ENCODE measurements at regions not wholly inside any gene's neighbourhood (a gene's known extent, or its start where the extent isn't known, plus 50 kb on each side); places are given as distances from the start of the nearest gene placed in this dataset.

DNA sequence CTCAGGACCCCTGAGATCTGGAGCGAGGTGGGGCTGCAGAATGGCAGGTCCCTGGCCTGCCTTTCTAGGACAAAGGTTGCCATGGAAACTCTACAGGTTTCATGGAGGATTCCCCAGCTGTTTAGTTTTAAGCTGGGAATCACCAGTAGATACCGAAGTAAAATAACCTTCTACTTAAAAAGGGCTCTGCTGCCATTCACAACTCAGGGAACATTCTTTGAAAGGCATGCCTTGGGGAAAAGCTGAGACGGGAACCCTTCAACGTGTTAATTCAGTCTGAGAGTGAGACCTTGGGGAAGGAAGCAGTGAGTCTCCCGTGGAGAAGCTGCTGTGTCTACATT lies 493.3 kb downstream of the BRD1 start:
- TF ChIP-seq, protein P1, sequence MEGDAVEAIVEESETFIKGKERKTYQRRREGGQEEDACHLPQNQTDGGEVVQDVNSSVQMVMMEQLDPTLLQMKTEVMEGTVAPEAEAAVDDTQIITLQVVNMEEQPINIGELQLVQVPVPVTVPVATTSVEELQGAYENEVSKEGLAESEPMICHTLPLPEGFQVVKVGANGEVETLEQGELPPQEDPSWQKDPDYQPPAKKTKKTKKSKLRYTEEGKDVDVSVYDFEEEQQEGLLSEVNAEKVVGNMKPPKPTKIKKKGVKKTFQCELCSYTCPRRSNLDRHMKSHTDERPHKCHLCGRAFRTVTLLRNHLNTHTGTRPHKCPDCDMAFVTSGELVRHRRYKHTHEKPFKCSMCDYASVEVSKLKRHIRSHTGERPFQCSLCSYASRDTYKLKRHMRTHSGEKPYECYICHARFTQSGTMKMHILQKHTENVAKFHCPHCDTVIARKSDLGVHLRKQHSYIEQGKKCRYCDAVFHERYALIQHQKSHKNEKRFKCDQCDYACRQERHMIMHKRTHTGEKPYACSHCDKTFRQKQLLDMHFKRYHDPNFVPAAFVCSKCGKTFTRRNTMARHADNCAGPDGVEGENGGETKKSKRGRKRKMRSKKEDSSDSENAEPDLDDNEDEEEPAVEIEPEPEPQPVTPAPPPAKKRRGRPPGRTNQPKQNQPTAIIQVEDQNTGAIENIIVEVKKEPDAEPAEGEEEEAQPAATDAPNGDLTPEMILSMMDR (IDR thresholded peaks at IDR 0.05): no peak
- TF ChIP-seq, protein P2, sequence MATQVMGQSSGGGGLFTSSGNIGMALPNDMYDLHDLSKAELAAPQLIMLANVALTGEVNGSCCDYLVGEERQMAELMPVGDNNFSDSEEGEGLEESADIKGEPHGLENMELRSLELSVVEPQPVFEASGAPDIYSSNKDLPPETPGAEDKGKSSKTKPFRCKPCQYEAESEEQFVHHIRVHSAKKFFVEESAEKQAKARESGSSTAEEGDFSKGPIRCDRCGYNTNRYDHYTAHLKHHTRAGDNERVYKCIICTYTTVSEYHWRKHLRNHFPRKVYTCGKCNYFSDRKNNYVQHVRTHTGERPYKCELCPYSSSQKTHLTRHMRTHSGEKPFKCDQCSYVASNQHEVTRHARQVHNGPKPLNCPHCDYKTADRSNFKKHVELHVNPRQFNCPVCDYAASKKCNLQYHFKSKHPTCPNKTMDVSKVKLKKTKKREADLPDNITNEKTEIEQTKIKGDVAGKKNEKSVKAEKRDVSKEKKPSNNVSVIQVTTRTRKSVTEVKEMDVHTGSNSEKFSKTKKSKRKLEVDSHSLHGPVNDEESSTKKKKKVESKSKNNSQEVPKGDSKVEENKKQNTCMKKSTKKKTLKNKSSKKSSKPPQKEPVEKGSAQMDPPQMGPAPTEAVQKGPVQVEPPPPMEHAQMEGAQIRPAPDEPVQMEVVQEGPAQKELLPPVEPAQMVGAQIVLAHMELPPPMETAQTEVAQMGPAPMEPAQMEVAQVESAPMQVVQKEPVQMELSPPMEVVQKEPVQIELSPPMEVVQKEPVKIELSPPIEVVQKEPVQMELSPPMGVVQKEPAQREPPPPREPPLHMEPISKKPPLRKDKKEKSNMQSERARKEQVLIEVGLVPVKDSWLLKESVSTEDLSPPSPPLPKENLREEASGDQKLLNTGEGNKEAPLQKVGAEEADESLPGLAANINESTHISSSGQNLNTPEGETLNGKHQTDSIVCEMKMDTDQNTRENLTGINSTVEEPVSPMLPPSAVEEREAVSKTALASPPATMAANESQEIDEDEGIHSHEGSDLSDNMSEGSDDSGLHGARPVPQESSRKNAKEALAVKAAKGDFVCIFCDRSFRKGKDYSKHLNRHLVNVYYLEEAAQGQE (IDR thresholded peaks at IDR 0.05; ENCODE audit: insufficient read depth in 1 of 2, low read depth in 2 of 2, low read length in 1 of 2): no peak
- TF ChIP-seq POLR2AphosphoS5 (IDR thresholded peaks at IDR 0.05; ENCODE audit: low read depth, low read length): no peak

Data from Panc1 (cell line).